H1 (cell line): ENCODE measurements at regions not wholly inside any gene's neighbourhood (a gene's known extent, or its start where the extent isn't known, plus 50 kb on each side); places are given as distances from the start of the nearest gene placed in this dataset.

Experiments
- HDAC2 ChIP-seq, 2 experiments: fragments of 300-600 bp in 1 of 2; sonication (generic) in 1 of 2; IDR thresholded peaks; 2 replicates each; pipeline ENCODE4 v1.6.1; 2011 to 2012; ENCODE audit warnings: low read depth in 2 of 2, low read length in 2 of 2, mild to moderate bottlenecking in 2 of 2, moderate library complexity in 2 of 2, borderline replicate concordance in 1 of 2, inconsistent platforms in 1 of 2
- RFX5 ChIP-seq: IDR thresholded peaks from 2 replicates; pipeline ENCODE4 v1.6.1; 2011; ENCODE audit warnings: low read depth, low read length, improper control_type of control experiment, borderline replicate concordance
- YY1 ChIP-seq: IDR thresholded peaks from 2 replicates; pipeline ENCODE4 v1.6.1; 2011; ENCODE audit warnings: low read depth, mild to moderate bottlenecking, low read length

GRCh38 chr4:20447103-20447502 is 195.4 kb downstream of the SLIT2 start (continued):
- TF ChIP-seq YY1 (no peak), RFX5 (no peak), HDAC2 (IDR thresholded peaks at IDR 0.05; ENCODE audit: borderline replicate concordance in 1 of 2, low read depth in 2 of 2, low read length in 2 of 2) (no peak)
